Skeletal muscle satellite cell (primary cell): ENCODE measurements at regions not wholly inside any gene's neighbourhood (a gene's known extent, or its start where the extent isn't known, plus 50 kb on each side); places are given as distances from the start of the nearest gene placed in this dataset.
"Not testable (repeated sequence)": the region's sequence is repeated elsewhere in the genome, so short reads cannot be mapped to it uniquely, and the experiment has no call there.

ENCODE experiments used
- H3K27me3 ChIP-seq: 2 replicates; pipeline ENCODE4 v1.7.0; 2013; ENCODE audit warnings: low read length; ENCODE audit not compliant: control insufficient read depth, insufficient read depth
- H3K36me3 ChIP-seq: 2 replicates; pipeline ENCODE4 v1.7.0; 2013; ENCODE audit warnings: mild to moderate bottlenecking, control low read depth, low read length; ENCODE audit not compliant: insufficient read depth
- H3K4me1 ChIP-seq: 2 replicates; pipeline ENCODE4 v1.7.0; 2013; ENCODE audit warnings: low read length; ENCODE audit not compliant: control insufficient read depth, insufficient read depth
- H3K4me2 ChIP-seq: 2 replicates; pipeline ENCODE4 v1.7.0; 2013; ENCODE audit warnings: mild to moderate bottlenecking, low read length
- H3K4me3 ChIP-seq: 2 replicates; pipeline ENCODE4 v1.7.0; 2013; ENCODE audit warnings: low read length
- H3K9ac ChIP-seq: 2 replicates; pipeline ENCODE4 v1.7.0; 2013; ENCODE audit warnings: mild to moderate bottlenecking, low read depth, low read length, moderate library complexity
- H3K9me3 ChIP-seq: replicated peaks from 2 replicates; pipeline ENCODE4 v1.7.0; 2013; ENCODE audit warnings: mild to moderate bottlenecking, control low read depth, low read length

GRCh38 chr16:17749706-17750105 lies 278.9 kb upstream of the XYLT1 start:
- H3K27me3 ChIP-seq: no peaks in the 10 kb centered on the region
- H3K4me2 ChIP-seq: no peak overlapping the region
- no peak overlapping the region for H3K4me3 ChIP-seq
- no peaks in the 10 kb centered on the region for H3K9me3 ChIP-seq
- H3K9ac ChIP-seq: no peak overlapping the region
- H3K4me1 ChIP-seq: no peaks in the 10 kb centered on the region
- no peaks in the 10 kb centered on the region for H3K36me3 ChIP-seq

- Histone ChIP-seq H3K9ac (no peak overlapping the region), H3K4me1 (no peaks in the 10 kb centered on the region), H3K27me3 (no peaks in the 10 kb centered on the region), H3K9me3 (no peaks in the 10 kb centered on the region), H3K4me2 (no peak overlapping the region), H3K36me3 (no peaks in the 10 kb centered on the region), H3K4me3 (no peak overlapping the region)
Measured at GRCh38 chr16:17748044-17748719, 277.4 kb upstream of the XYLT1 start.

- H3K36me3 ChIP-seq: no peaks in the 10 kb centered on the region
- H3K27me3 ChIP-seq: no peaks in the 10 kb centered on the region
- H3K9me3 ChIP-seq: no peaks in the 10 kb centered on the region
- no peak overlapping the region for H3K4me2 ChIP-seq
- no peak overlapping the region for H3K9ac ChIP-seq
- H3K4me1 ChIP-seq: no peaks in the 10 kb centered on the region
- H3K4me3 ChIP-seq: no peak overlapping the region
Measured at GRCh38 chr16:17747081-17747756, 276.5 kb upstream of the XYLT1 start.

GRCh38 chr16:17744921-17745572 lies 274.3 kb upstream of the XYLT1 start:
- H3K4me1 ChIP-seq: no peaks in the 10 kb centered on the region
- no peaks in the 10 kb centered on the region for H3K9me3 ChIP-seq
- H3K36me3 ChIP-seq: no peaks in the 10 kb centered on the region
- H3K4me3 ChIP-seq: no peak overlapping the region
- no peaks in the 10 kb centered on the region for H3K27me3 ChIP-seq
- H3K4me2 ChIP-seq: no peak overlapping the region
- H3K9ac ChIP-seq: no peak overlapping the region

GRCh38 chr16:17743578-17743977 lies 272.8 kb upstream of the XYLT1 start:
- H3K9ac ChIP-seq: no peak overlapping the region
- H3K4me1 ChIP-seq: no peaks in the 10 kb centered on the region
- H3K9me3 ChIP-seq: no peaks in the 10 kb centered on the region
- H3K4me3 ChIP-seq: no peak overlapping the region
- no peak overlapping the region for H3K4me2 ChIP-seq
- H3K27me3 ChIP-seq: no peaks in the 10 kb centered on the region
- H3K36me3 ChIP-seq: no peaks in the 10 kb centered on the region

GRCh38 chr16:17743158-17743557 lies 272.4 kb upstream of the XYLT1 start:
- H3K9me3 ChIP-seq: no peaks in the 10 kb centered on the region
- no peak overlapping the region for H3K4me2 ChIP-seq
- no peaks in the 10 kb centered on the region for H3K4me1 ChIP-seq
- H3K9ac ChIP-seq: no peak overlapping the region
- H3K36me3 ChIP-seq: no peaks in the 10 kb centered on the region
- H3K4me3 ChIP-seq: no peak overlapping the region
- no peaks in the 10 kb centered on the region for H3K27me3 ChIP-seq

GRCh38 chr16:17735099-17735498 lies 264.3 kb upstream of the XYLT1 start:
- H3K36me3 ChIP-seq, H3K4me3 ChIP-seq, H3K9ac ChIP-seq, H3K4me1 ChIP-seq, H3K27me3 ChIP-seq, H3K4me2 ChIP-seq, H3K9me3 ChIP-seq: not testable (repeated sequence)

- Histone ChIP-seq H3K4me2 (no peak overlapping the region), H3K36me3 (no peaks in the 10 kb centered on the region), H3K27me3 (no peaks in the 10 kb centered on the region), H3K9ac (no peak overlapping the region), H3K4me3 (no peak overlapping the region), H3K4me1 (no peaks in the 10 kb centered on the region), H3K9me3 (no peaks in the 10 kb centered on the region)
Measured at GRCh38 chr16:17729820-17730219, 259.1 kb upstream of the XYLT1 start.

GRCh38 chr16:17728196-17728595 lies 257.4 kb upstream of the XYLT1 start:
- Histone ChIP-seq H3K4me2 (no peak overlapping the region), H3K36me3 (no peaks in the 10 kb centered on the region), H3K27me3 (no peaks in the 10 kb centered on the region)

GRCh38 chr16:17724242-17724898 lies 253.6 kb upstream of the XYLT1 start:
- Histone ChIP-seq H3K27me3 (no peaks in the 10 kb centered on the region), H3K36me3 (no peaks in the 10 kb centered on the region), H3K4me1 (peaks cover 7% of the 10 kb centered on the region), H3K9me3 (no peaks in the 10 kb centered on the region), H3K4me2 (no peak overlapping the region), H3K4me3 (no peak overlapping the region), H3K9ac (no peak overlapping the region)

More at GRCh38 chr16:17728196-17728595, 257.4 kb upstream of the XYLT1 start:
- Histone ChIP-seq H3K9ac (no peak overlapping the region), H3K4me3 (no peak overlapping the region), H3K9me3 (no peaks in the 10 kb centered on the region), H3K4me1 (peaks cover 7% of the 10 kb centered on the region)

GRCh38 chr16:17723531-17724134 lies 252.9 kb upstream of the XYLT1 start:
- no peak overlapping the region for H3K9ac ChIP-seq
- H3K4me2 ChIP-seq: no peak overlapping the region
- no peaks in the 10 kb centered on the region for H3K36me3 ChIP-seq
- H3K27me3 ChIP-seq: no peaks in the 10 kb centered on the region
- H3K4me3 ChIP-seq: no peak overlapping the region
- H3K4me1 ChIP-seq: peaks cover 7% of the 10 kb centered on the region
- H3K9me3 ChIP-seq: no peaks in the 10 kb centered on the region
